HCT116 (cell line): ENCODE measurements at regions not wholly inside any gene's neighbourhood (a gene's known extent, or its start where the extent isn't known, plus 50 kb on each side); places are given as distances from the start of the nearest gene placed in this dataset.

ENCODE experiments used
- ATF3 ChIP-seq: IDR thresholded peaks from 2 replicates; pipeline ENCODE4 v1.6.1; 2012
- CEBPB ChIP-seq: IDR thresholded peaks from 2 replicates; pipeline ENCODE4 v1.6.1; 2012; ENCODE audit warnings: low read depth
- CTCF ChIP-seq, 3 experiments: fragments of 200-600 bp in 1 of 3; sonication (generic) in 1 of 3; IDR thresholded peaks in 2 of 3; conservative IDR thresholded peaks in 1 of 3; 2 replicates each; pipeline ENCODE4 v1.5.1; 2012 to 2017; ENCODE audit warnings: low read depth in 2 of 3, low read length in 2 of 3, antibody characterized with exemption in 1 of 3, borderline replicate concordance in 1 of 3, control low read depth in 1 of 3, mild to moderate bottlenecking in 1 of 3, mixed read lengths in 1 of 3, mixed run types in 1 of 3, moderate library complexity in 1 of 3; ENCODE audit not compliant: insufficient read depth in 1 of 3
- ELF1 ChIP-seq: IDR thresholded peaks from 2 replicates; pipeline ENCODE4 v1.6.1; 2012; ENCODE audit warnings: low read depth, borderline replicate concordance
- EZH2 ChIP-seq: fragments of 200-600 bp; sonication (generic); IDR thresholded peaks from 2 replicates; pipeline ENCODE4 v1.6.1; 2017; ENCODE audit warnings: antibody characterized with exemption, mixed run types
- POLR2A ChIP-seq: IDR thresholded peaks from 2 replicates; pipeline ENCODE4 v1.7.0; 2011; ENCODE audit warnings: borderline replicate concordance; ENCODE audit not compliant: insufficient read depth, insufficient read length; ENCODE audit errors: extremely low read depth
- REST ChIP-seq: IDR thresholded peaks from 2 replicates; pipeline ENCODE4 v1.6.1; 2012; ENCODE audit warnings: low read depth
- SP1 ChIP-seq: IDR thresholded peaks from 2 replicates; pipeline ENCODE4 v1.6.1; 2012; ENCODE audit warnings: low read depth
- YY1 ChIP-seq: IDR thresholded peaks from 2 replicates; pipeline ENCODE4 v1.6.1; 2011; ENCODE audit warnings: low read length, low read depth, moderate library complexity, mild to moderate bottlenecking; ENCODE audit not compliant: insufficient replicate concordance; ENCODE audit errors: extremely low read depth

GRCh38 chr17:62194401-62194800 is 129.3 kb upstream of the MED13 start:
- no peak for TF ChIP-seq EZH2
- no peak for TF ChIP-seq CEBPB
- TF ChIP-seq REST = no peak
- no peak for TF ChIP-seq CTCF (IDR thresholded peaks at IDR 0.05 in 2 of 3, conservative IDR thresholded peaks at IDR 0.05 in 1 of 3; ENCODE audit: borderline replicate concordance in 1 of 3, insufficient read depth in 1 of 3, low read depth in 2 of 3, low read length in 2 of 3)
- TF ChIP-seq POLR2A = no peak
- no peak for TF ChIP-seq ELF1
- TF ChIP-seq SP1 = no peak
- no peak for TF ChIP-seq YY1
- TF ChIP-seq ATF3 = no peak
